DMS114 treated with DMSO at 0.1 percent for 48 hours (cell line): ENCODE measurements at regions not wholly inside any gene's neighbourhood (a gene's known extent, or its start where the extent isn't known, plus 50 kb on each side); places are given as distances from the start of the nearest gene placed in this dataset.

ENCODE experiments used
- DNase-seq: peaks from one replicate; lab custom pipeline; 2025; ENCODE audit not compliant: unreplicated experiment; lab: John Stamatoyannopoulos, UW

DNA sequence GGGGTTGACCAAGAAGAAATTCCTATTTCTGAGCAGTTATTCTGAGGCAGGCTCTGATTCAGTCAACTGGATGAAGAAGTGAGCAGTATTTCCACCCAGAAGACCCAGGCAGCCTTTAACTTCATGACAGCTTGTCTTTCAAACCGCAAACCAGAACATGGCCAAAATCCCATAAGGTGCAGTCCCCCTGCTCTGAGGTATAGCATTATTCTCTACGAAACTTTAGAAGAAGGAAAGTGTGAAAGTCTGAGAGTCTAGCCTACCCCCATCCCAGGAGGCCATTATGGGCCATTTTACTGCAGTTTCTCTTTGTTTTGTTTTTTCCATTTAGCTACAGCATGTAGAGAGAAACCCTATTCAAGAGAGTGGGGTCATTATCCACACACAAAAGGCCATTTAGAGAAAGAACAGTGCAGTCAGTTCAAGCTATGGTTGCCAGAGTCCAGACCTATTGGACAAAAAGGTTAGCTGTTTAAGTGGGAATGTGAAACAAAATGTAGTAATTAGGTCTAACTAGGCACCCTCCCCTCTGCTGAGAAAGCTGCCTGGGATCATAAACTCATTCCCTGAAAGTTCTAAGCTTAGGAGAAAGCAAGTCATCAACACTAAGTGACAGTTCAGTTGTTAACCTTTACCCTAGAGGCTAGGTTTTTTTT lies 52.1 kb upstream of the RASGEF1B start:
- DNase-seq: no peak

DNA sequence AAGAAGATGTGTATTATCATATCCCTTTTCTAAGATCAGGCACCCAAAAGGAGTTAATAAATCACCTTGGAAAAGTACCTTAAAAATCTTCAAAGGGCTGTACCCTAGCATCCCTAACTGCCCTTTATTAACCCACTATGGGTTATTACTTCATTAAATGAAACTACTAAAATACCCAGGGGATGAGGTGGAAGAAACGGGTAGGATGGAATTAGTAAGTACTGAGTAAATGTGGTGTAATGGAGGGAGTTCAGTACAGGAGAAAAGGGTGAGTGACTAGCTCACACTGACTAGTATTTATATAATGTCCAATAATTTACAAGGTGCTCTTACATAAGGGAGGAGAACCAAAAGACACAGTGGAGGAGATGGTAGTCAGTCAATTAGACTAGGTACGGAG lies 51.0 kb upstream of the RASGEF1B start:
- DNase-seq: no peak

DNA sequence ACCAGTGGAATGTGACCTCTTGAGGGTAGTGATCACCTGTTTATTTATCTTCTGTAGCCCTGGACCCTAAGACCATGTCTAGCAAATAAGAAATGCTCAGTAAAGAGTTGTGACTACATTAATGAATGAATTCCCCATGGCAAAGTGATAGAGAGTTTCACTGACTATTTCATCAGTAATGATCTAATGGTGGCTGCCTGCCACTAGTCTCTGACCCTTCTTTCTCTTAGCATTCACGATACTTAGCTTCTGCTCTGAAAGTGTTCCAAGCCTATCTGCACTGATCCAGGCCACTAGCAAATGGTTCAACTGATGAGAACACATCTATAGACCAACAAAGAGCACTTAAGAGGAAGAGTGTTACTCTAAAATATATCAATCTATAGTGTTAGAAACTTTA lies 50.0 kb upstream of the RASGEF1B start:
- DNase-seq: no peak
